ENCODE measurements at regions not wholly inside any gene's neighbourhood (a gene's known extent, or its start where the extent isn't known, plus 50 kb on each side); places are given as distances from the start of the nearest gene placed in this dataset.

GRCh38 chr2:133836691-133837345 is 268.6 kb upstream of the NCKAP5 start:
- H3K4me3 Mint-ChIP-seq: no peak overlapping the region
- H3K36me3 Mint-ChIP-seq (ENCODE audit: low read depth): no peaks in the 10 kb centered on the region
- H3K9me3 Mint-ChIP-seq: peaks cover 6% of the 10 kb centered on the region
- no peak for DNase-seq
- H3K4me1 Mint-ChIP-seq: peaks cover 12% of the 10 kb centered on the region
- no peak overlapping the region for H3K27ac Mint-ChIP-seq
- no peak for TF ChIP-seq CTCF (IDR thresholded peaks at IDR 0.05)
- peaks cover 3% of the 10 kb centered on the region for H3K27me3 Mint-ChIP-seq (ENCODE audit: low read depth, poor library complexity)

- H3K4me3 Mint-ChIP-seq: no peak overlapping the region
- no peak overlapping the region for H3K27ac Mint-ChIP-seq
- no peak for DNase-seq
- peaks cover 3% of the 10 kb centered on the region for H3K27me3 Mint-ChIP-seq (ENCODE audit: low read depth, poor library complexity)
- no peak for TF ChIP-seq CTCF (IDR thresholded peaks at IDR 0.05)
- no peaks in the 10 kb centered on the region for H3K36me3 Mint-ChIP-seq (ENCODE audit: low read depth)
- H3K9me3 Mint-ChIP-seq: peaks cover 6% of the 10 kb centered on the region
- peaks cover 12% of the 10 kb centered on the region for H3K4me1 Mint-ChIP-seq
These were observed 269.3 kb upstream of the NCKAP5 start for GRCh38 chr2:133837441-133838094.

GRCh38 chr2:133838642-133839365 is 270.5 kb upstream of the NCKAP5 start:
- H3K9me3 Mint-ChIP-seq: peaks cover 6% of the 10 kb centered on the region
- no peaks in the 10 kb centered on the region for H3K27me3 Mint-ChIP-seq (ENCODE audit: low read depth, poor library complexity)
- no peaks in the 10 kb centered on the region for H3K36me3 Mint-ChIP-seq (ENCODE audit: low read depth)
- no peak for DNase-seq
- no peak for TF ChIP-seq CTCF (IDR thresholded peaks at IDR 0.05)
- H3K4me3 Mint-ChIP-seq: no peak overlapping the region
- H3K27ac Mint-ChIP-seq: no peak overlapping the region
- H3K4me1 Mint-ChIP-seq: peaks cover 12% of the 10 kb centered on the region

- H3K4me3 Mint-ChIP-seq: no peak overlapping the region
- H3K9me3 Mint-ChIP-seq: no peaks in the 10 kb centered on the region
- no peaks in the 10 kb centered on the region for H3K27me3 Mint-ChIP-seq (ENCODE audit: low read depth, poor library complexity)
- no peaks in the 10 kb centered on the region for H3K36me3 Mint-ChIP-seq (ENCODE audit: low read depth)
- no peak for TF ChIP-seq CTCF (IDR thresholded peaks at IDR 0.05)
- DNase-seq: no peak
- H3K27ac Mint-ChIP-seq: no peak overlapping the region
- H3K4me1 Mint-ChIP-seq: peaks cover 12% of the 10 kb centered on the region
These were observed 271.4 kb upstream of the NCKAP5 start for GRCh38 chr2:133839677-133840076.

- H3K4me1 Mint-ChIP-seq: peaks cover 12% of the 10 kb centered on the region
- H3K27ac Mint-ChIP-seq: peak overlapping the region; percentile 35
These were observed 272.5 kb upstream of the NCKAP5 start for GRCh38 chr2:133840761-133841160.

More at GRCh38 chr2:133840761-133841160, 272.5 kb upstream of the NCKAP5 start:
- Mint-ChIP-seq H3K27me3 (ENCODE audit: low read depth, poor library complexity) (no peaks in the 10 kb centered on the region), H3K36me3 (ENCODE audit: low read depth) (no peaks in the 10 kb centered on the region), H3K4me3 (no peak overlapping the region), H3K9me3 (no peaks in the 10 kb centered on the region)
- no peak for DNase-seq
- no peak for TF ChIP-seq CTCF (IDR thresholded peaks at IDR 0.05)
